ENCODE measurements at regions not wholly inside any gene's neighbourhood (a gene's known extent, or its start where the extent isn't known, plus 50 kb on each side); places are given as distances from the start of the nearest gene placed in this dataset.

- intact Hi-C loops (cut with DNase I), result no loop called here
- Histone ChIP-seq H3K4me3 (no peak overlapping the region), H3K36me3 (no peaks in the 10 kb centered on the region), H3K27me3 (no peaks in the 10 kb centered on the region), H3K9me3 (no peaks in the 10 kb centered on the region), H3K4me1 (no peaks in the 10 kb centered on the region), H3K27ac (no peak overlapping the region)
- TF ChIP-seq CTCF (IDR thresholded peaks at IDR 0.05), result no peak
- DNase-seq (ENCODE audit: low spot score in 2 of 2), result no peak
Observed at GRCh38 chr14:58793131-58793740, 155.5 kb downstream of the DACT1 start.

GRCh38 chr14:58794993-58795762 lies 157.4 kb downstream of the DACT1 start:
- Histone ChIP-seq H3K4me3 (no peak overlapping the region), H3K27ac (no peak overlapping the region), H3K4me1 (no peaks in the 10 kb centered on the region), H3K9me3 (no peaks in the 10 kb centered on the region), H3K27me3 (no peaks in the 10 kb centered on the region), H3K36me3 (no peaks in the 10 kb centered on the region)
- DNase-seq (ENCODE audit: low spot score in 2 of 2), result no peak
- TF ChIP-seq CTCF (IDR thresholded peaks at IDR 0.05), result no peak
- intact Hi-C loops (cut with DNase I), result no loop called here

GRCh38 chr14:58796242-58797009 lies 158.7 kb downstream of the DACT1 start:
- Histone ChIP-seq H3K27ac (no peak overlapping the region), H3K36me3 (no peaks in the 10 kb centered on the region), H3K9me3 (no peaks in the 10 kb centered on the region), H3K4me3 (no peak overlapping the region), H3K27me3 (no peaks in the 10 kb centered on the region), H3K4me1 (no peaks in the 10 kb centered on the region)
- DNase-seq (ENCODE audit: low spot score in 2 of 2), result no peak
- no peak for TF ChIP-seq CTCF (IDR thresholded peaks at IDR 0.05)
- intact Hi-C loops (cut with DNase I), result no loop called here

- intact Hi-C loops (cut with DNase I), result no loop called here
Observed at GRCh38 chr14:58797010-58797429, 159.3 kb downstream of the DACT1 start.

GRCh38 chr14:58798173-58798572 lies 160.4 kb downstream of the DACT1 start:
- no peak overlapping the region for H3K4me3 ChIP-seq
- intact Hi-C loops (cut with DNase I), result no loop called here
- no peak overlapping the region for H3K27ac ChIP-seq
- DNase-seq (ENCODE audit: low spot score in 2 of 2), result no peak
- no peaks in the 10 kb centered on the region for H3K9me3 ChIP-seq
- TF ChIP-seq CTCF (IDR thresholded peaks at IDR 0.05), result no peak
- H3K36me3 ChIP-seq, result no peaks in the 10 kb centered on the region
- H3K27me3 ChIP-seq, result no peaks in the 10 kb centered on the region
- H3K4me1 ChIP-seq, result no peaks in the 10 kb centered on the region

More at GRCh38 chr14:58797010-58797429, 159.3 kb downstream of the DACT1 start:
- H3K4me3 ChIP-seq, result no peak overlapping the region
- H3K9me3 ChIP-seq, result no peaks in the 10 kb centered on the region
- no peaks in the 10 kb centered on the region for H3K36me3 ChIP-seq
- TF ChIP-seq CTCF (IDR thresholded peaks at IDR 0.05), result no peak
- DNase-seq (ENCODE audit: low spot score in 2 of 2), result no peak
- H3K4me1 ChIP-seq, result no peaks in the 10 kb centered on the region
- no peak overlapping the region for H3K27ac ChIP-seq
- H3K27me3 ChIP-seq, result no peaks in the 10 kb centered on the region
